ENCODE measurements at regions not wholly inside any gene's neighbourhood (a gene's known extent, or its start where the extent isn't known, plus 50 kb on each side); places are given as distances from the start of the nearest gene placed in this dataset.
A peak's percentile ranks its signal among the peaks of the same experiment; 100 is the strongest.

DNA sequence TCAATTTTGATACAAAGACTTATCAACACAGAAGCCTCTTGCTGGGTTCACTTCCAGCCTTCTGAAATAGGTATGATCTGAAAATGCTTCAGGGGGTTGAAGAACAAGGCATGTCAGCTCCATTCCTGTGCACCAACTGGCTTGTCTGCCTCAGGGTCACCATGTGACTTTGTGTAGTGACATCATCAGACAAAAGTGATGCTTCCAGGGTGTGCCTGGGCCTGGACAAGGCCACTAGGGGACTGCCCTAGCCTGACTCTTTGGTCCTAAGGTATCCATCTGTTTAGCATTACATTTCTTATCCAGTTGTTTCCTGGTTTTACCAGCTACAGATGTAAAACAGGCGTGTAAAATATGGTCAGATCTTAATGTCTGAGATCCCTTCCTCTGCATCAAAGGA is 155.6 kb downstream of the CAND1 start:
- TF ChIP-seq, protein P1, sequence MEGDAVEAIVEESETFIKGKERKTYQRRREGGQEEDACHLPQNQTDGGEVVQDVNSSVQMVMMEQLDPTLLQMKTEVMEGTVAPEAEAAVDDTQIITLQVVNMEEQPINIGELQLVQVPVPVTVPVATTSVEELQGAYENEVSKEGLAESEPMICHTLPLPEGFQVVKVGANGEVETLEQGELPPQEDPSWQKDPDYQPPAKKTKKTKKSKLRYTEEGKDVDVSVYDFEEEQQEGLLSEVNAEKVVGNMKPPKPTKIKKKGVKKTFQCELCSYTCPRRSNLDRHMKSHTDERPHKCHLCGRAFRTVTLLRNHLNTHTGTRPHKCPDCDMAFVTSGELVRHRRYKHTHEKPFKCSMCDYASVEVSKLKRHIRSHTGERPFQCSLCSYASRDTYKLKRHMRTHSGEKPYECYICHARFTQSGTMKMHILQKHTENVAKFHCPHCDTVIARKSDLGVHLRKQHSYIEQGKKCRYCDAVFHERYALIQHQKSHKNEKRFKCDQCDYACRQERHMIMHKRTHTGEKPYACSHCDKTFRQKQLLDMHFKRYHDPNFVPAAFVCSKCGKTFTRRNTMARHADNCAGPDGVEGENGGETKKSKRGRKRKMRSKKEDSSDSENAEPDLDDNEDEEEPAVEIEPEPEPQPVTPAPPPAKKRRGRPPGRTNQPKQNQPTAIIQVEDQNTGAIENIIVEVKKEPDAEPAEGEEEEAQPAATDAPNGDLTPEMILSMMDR (conservative IDR thresholded peaks at IDR 0.05; ENCODE audit: low read depth, low read length): no peak
- H3K4me3 ChIP-seq (ENCODE audit: low read depth, low read length): no peak overlapping the region
- DNase-seq (ENCODE audit: low read depth): no peak

GRCh38 chr12:67425394-67425793 is 156.2 kb downstream of the CAND1 start:
- no peak for DNase-seq (ENCODE audit: low read depth)
- H3K4me3 ChIP-seq (ENCODE audit: low read depth, low read length): no peak overlapping the region
- TF ChIP-seq, protein P1 (conservative IDR thresholded peaks at IDR 0.05; ENCODE audit: low read depth, low read length): no peak

- peak; percentile 87 for DNase-seq (ENCODE audit: low read depth)
- TF ChIP-seq, protein P1 (conservative IDR thresholded peaks at IDR 0.05; ENCODE audit: low read depth, low read length): no peak
- no peak overlapping the region for H3K4me3 ChIP-seq (ENCODE audit: low read depth, low read length)
Observed at GRCh38 chr12:67426067-67426466, 156.9 kb downstream of the CAND1 start.

GRCh38 chr12:67427336-67427735 is 158.2 kb downstream of the CAND1 start:
- no peak overlapping the region for H3K4me3 ChIP-seq (ENCODE audit: low read depth, low read length)
- TF ChIP-seq, protein P1 (conservative IDR thresholded peaks at IDR 0.05; ENCODE audit: low read depth, low read length): no peak
- DNase-seq (ENCODE audit: low read depth): no peak

DNA sequence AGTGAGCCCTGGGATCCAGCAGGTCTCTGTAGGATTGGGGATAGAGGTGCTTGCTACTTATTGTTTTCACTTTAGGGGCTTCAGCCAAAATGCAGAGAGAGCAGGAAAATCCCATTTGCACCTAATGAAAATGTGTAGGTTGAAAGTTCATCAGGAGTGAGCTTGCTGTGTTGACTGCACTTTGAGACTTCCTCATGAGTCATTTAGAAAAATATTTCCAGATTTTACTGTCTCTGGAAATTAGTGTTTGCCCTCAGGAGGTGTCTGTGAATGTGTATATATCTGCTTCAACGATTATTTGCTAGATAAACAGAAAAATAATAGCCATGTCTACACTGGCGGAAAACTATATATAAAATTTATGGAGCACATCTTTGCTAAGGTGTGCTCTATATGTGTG is 159.3 kb downstream of the CAND1 start:
- TF ChIP-seq, protein P1 (conservative IDR thresholded peaks at IDR 0.05; ENCODE audit: low read depth, low read length): no peak
- no peak for DNase-seq (ENCODE audit: low read depth)
- no peak overlapping the region for H3K4me3 ChIP-seq (ENCODE audit: low read depth, low read length)

GRCh38 chr12:67430708-67431335 is 161.7 kb downstream of the CAND1 start:
- H3K4me3 ChIP-seq (ENCODE audit: low read depth, low read length): no peak overlapping the region
- no peak for DNase-seq (ENCODE audit: low read depth)
- TF ChIP-seq, protein P1 (conservative IDR thresholded peaks at IDR 0.05; ENCODE audit: low read depth, low read length): no peak

DNA sequence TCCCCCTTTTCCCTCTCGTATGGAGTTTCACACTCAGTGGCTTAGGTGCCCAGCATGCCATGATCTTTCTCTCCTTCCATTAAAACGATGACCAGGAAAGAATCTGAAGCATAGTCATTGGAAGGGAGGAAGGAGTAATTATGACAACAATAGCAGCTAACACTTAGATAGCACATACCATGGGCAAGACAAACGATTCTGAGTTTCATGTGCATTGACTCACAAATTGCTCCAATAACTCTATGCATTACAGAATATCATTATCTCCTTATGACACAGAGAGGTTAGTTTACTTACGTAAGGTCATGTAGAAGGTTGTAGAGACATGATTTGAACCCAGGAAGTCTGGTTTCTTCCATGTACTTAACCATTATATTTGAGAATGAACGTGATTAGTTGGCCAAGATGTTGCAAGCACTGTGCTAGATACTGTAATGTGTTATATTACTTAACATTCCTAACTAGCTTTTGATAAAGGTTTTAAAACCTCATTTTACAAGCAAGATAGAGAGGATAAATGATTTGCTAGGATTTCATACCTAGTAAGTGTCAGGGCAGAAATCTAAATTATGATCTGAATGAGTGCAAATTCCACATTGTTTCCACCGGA is 162.4 kb downstream of the CAND1 start:
- TF ChIP-seq, protein P1 (conservative IDR thresholded peaks at IDR 0.05; ENCODE audit: low read depth, low read length): no peak
- no peak overlapping the region for H3K4me3 ChIP-seq (ENCODE audit: low read depth, low read length)
- no peak for DNase-seq (ENCODE audit: low read depth)
